Activated CD4-positive, alpha-beta T cell treated with anti-CD3 and anti-CD28 coated beads, Interleukin-2, amount 50 U/mL, for 16 hours (primary cell): ENCODE measurements at regions not wholly inside any gene's neighbourhood (a gene's known extent, or its start where the extent isn't known, plus 50 kb on each side); places are given as distances from the start of the nearest gene placed in this dataset.

Source experiments
- DNase-seq: peaks from one replicate; pipeline ENCODE4 v3.0.0-alpha.2; 2020

DNA sequence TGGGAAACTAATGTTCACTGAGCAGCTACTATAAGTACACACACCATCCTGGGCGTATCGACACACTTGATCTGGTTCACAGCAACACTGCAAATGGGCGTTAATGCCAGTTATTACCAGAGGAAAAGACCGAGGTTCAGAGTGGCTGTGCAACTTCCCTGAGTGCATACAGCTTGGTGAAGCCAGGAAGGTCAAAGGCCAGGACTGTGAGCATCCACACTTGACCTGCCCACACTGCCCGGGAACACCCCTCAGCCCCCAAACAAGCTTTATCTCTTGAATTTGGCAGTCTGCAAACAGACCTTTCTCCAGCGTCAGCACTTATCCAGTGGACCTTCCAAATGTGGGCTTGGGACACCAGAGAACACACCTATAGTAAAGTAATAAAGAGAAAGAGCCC, 312.6 kb downstream of the BCL11B start:
- DNase-seq = no peak

GRCh38 chr14:98959958-98960616, 311.9 kb downstream of the BCL11B start:
- DNase-seq = no peak

- DNase-seq = no peak
Measured at GRCh38 chr14:98960617-98961013, 311.4 kb downstream of the BCL11B start.

GRCh38 chr14:98961191-98961590, 310.8 kb downstream of the BCL11B start:
- no peak for DNase-seq

DNA sequence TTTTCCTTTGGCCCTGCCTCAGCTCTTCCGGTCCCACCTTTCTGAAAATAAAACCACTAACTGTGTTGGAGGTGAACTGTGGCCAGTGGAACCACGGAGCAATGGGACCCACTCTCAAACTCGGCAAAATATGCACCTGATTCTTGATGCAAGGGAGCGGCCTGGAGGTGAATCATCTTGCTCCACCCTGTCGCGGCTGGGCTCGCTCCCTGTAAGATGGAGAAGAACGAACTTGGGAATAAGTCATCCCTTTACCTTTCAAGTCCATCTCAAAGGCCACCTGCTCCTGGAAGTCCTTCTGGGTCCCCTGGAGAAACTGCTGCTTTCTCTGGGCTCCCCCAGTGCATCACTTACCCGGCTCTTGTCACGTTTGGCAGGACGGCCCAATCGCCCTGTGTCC, 309.9 kb downstream of the BCL11B start:
- DNase-seq = no peak

DNA sequence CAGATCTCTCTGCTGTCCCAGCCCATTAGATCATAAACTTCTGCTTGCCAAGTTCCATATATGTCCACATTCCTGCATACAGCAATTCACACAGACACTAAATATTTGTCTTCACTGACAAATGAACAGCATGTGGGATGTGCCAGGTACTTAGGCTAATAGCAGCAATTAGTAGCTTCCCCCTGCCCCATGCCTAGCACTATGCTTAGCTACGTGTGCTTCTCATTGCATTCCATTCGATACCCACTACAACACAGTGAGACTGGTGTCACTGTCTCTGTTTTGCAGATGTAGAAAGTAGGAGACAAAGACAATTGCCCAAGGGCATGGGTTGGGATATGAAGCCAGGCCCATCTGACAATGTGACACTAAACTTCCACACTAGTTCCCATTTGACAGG, 308.4 kb downstream of the BCL11B start:
- DNase-seq = no peak

DNA sequence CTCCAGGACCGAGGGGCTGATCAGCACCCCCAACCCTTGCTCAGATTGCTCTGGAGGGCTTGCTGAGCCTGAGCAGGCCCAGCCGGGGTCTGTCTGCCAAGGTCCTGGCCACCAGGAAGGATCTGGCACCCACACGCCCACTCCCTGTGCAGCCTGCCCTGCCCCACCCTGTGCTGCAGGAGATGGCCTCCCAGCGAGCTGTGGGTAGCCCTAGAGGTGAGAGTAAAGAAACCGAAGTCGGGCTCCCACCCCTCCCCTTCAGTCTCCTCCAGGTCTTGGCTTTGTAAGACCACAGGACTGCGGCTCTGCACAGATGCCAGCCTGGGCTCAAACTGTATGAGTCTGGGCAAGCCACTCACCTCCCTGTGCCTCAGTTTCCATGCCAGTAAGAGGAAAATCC, 307.8 kb downstream of the BCL11B start:
- no peak for DNase-seq

DNA sequence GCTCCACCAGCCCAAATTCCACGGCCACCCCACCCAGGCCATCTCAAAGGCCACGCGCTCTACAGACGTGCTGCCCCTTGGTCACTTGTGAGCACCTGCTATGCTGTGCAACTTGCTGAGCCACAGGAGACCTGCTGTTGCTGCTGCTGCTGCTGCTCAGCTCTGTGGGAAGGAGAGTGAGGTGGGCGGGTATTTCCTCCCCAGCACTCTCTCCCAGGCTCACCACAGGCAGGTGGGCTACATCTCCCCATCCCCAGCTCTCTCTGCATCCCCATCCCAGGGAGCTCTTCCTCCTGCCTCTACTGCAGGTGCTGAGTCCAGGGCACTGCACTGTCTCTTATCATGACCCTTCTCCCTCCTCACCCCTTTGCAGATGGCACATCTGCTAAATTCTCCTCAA, 306.9 kb downstream of the BCL11B start:
- DNase-seq = no peak

DNA sequence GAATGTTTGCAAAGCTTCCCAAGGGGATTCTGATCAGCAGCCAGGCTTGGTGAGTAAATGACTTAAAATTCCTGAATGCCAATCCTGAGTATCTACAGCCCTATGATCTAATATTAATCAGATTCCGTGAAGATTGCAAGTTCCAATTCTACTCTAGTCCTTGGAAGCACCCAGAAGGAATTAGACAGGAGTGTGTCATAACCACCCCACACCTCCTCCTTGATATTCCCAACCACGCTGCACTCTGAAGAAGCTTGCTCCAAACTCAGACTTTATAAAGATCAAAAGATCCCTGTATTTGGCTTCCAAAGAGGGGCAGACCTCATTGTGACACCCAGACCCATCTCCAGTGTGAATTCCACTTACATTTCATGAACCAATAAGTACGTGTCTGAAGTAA, 306.0 kb downstream of the BCL11B start:
- DNase-seq = no peak

DNA sequence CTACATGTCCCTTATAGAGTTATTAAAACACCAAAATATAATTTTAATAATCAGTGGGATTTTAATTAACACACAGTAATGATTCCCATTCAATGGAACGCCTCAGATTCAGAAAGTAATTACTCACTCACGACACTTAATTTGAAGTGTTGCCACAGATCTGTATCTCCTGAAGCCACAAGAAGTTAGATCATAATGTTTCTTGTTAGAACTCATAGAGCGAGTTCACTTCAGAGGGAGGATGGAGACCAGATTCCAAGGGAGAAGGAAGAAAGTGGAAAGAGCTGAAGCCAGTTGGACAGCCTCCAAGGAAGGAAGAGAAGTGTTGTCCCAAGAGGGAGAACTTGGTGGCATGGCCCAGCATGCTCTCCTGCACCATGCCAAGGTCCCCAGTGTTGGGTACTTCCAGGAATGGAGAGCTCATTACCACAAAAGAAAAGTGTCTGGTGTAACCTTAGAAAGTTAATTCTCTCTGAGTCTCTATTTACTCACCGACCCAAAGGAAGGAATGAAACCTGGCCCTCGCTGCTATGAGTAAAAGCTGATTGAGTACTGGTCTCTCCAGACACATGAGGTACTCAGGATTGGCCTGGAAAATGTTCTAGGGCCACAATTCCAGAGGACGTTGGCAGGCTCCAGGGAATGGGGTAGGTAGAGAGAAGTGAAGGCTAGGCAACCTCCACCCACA, 305.4 kb downstream of the BCL11B start:
- DNase-seq = no peak

DNA sequence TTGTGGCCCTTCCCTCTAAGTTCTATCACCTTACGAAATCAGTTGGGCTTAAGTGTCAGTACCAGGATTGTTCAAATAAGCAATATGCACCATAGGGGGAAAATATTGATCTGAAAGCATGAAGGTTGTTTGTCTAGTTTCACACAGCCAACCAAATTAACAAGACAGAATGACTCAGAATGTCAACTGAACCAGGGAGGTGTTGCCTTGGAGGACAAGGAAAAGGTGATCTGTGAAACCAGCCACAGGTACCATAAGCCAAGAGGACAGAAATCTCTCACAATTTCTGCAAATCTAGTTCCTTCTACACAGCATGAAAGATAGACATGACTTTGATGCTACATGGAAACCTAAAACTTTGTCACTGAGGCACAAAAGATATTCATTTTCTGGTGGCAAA, 297.9 kb downstream of the BCL11B start:
- no peak for DNase-seq

DNA sequence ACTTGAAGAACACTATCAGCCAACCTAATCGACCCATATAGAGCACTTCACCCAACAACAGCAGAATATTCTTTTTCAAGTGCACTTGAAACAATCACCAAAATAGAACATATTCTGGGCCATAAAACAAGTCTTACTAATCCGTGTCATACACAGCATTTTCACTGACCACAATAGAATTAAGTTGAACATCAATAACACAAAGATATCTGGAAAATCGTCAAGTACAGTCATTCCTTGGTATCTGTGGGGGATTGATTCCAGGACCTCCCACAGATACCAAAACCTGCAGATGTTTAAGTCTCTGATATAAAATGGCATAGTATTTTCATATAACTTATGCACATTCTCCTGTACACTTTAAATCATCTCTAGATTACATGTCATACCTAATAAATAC, 295.7 kb downstream of the BCL11B start:
- DNase-seq = no peak

DNA sequence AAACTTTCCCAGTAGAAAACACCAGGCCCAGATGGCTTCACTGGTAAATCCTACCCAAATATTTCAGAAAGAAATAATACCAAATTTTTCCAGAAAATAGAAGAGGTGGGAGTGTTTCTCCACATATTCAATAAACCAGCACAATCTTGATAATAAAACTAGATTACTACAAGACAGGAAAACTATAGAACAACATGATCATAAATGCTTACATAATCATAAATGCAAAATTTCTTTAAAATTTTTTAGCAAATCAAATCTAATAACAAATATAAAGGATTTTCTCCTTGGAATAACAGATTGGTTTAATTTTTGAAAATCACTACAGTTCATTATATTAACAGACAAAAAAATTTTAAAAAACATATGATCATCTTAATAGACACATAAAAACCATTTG, 294.5 kb downstream of the BCL11B start:
- DNase-seq = no peak

GRCh38 chr14:98982986-98983385, 289.0 kb downstream of the BCL11B start:
- DNase-seq = no peak

- DNase-seq = no peak
Measured at GRCh38 chr14:98984027-98984718, 287.8 kb downstream of the BCL11B start.

GRCh38 chr14:98984719-98985041, 287.3 kb downstream of the BCL11B start:
- DNase-seq = peak; percentile 57

DNA sequence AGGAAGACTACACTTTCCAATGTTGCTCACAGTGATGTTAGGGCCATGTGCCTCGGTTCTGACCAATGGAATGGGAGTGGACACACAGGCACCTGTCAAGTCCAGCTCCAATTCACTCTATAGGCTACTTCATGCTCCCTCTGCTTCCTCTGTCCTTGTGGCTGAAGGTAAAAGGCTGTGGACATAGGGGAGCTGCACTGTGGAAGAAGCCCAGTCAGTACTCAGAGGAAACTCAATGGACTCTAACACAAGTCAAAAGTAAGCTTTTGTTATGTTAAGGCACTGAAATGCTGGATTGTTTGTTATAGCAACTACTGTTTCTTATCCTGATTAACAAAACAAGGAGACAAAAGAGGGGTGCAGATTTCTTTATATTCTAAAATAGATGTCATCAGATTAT, 278.2 kb downstream of the BCL11B start:
- DNase-seq = no peak

DNA sequence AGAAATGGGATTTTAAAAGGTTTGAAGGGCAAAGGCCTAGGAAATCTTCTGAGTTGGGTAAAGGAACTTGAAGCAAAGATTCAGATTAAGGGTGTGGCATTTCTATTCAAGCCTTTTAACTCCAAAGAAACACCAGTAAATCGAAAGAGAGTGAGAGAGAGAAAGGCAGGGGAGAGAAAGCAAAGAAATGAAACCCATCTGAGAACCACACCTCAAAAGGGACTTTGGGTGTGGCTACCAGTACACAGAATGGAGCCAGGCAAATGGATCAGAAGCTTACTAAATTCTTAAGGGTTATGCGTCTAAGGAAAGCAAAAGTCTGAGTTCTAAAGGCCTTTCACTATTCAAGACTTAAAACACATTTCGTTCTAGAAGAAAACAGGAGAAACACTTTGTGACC, 277.4 kb downstream of the BCL11B start:
- no peak for DNase-seq

DNA sequence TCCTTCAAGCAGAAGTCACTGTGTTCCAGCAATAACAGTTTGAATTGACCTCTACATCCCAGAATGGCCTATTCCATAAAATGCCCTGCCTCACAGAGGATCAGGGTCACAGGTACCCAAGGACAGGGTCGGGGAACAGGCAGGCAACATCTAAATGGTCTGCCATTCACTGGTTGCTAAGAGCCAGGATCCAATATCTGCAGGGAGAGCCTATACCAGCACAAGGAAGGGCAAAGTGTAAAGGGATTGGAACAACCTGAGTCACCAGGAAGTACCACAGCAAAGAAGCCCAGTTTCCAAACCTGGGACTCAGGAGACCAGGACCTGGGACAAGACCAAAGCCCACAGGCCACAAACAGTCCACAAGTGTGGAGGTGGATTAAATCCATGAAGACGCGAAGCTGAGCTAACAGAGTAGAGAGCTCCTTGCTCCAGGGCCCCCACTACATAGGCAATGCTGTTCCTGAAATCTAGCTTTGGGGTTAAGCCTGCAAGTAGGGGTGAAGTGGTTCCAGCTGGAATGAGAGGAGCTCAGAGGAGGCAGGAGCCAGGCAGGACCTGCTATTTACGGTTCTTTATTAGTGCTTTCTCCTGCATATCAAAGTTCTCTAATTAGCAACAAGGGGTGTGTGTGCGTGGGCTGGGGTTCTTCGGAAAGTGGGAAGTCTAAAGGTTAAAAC, 274.3 kb downstream of the BCL11B start:
- no peak for DNase-seq

- no peak for DNase-seq
Measured at GRCh38 chr14:98999345-98999744, 272.7 kb downstream of the BCL11B start.

DNA sequence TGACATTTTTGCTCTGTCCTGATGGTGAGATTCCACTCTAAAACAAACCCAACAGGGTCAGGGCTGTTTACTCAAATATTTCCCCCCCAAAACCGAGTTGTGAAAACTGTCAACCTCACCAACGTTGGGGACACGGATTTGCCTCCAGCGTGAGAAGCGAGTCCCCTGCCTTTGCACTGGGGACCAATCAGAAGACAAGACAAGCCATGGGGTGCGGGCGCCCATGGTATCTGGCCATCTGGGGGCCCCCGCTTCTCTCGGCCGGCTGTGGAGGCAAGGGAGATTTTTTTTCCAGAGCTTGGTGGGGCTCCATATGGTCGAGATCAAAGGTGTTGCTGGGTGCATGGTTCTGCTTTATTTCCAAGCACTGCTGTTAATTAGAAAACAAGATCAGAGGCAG, 272.1 kb downstream of the BCL11B start:
- DNase-seq = no peak

DNA sequence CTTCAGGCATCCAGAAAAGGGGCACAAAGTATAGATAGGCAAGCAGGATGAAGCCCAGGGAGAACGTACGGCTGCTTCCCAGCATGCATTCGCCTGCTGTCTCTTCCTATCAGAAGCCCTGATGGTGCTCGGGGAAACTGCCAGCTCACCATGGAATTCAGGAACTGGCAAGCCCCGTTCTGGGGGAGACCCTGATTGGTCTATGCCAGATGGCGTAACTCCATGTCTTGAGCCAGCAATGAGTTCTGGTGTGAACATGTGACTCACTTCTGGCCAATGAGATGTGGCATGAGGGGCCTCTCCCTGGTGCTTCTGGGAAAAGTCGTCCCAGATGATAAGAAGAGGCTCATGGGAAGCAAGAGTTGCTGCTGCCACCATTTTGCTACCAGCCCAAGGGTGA, 270.8 kb downstream of the BCL11B start:
- DNase-seq = no peak

DNA sequence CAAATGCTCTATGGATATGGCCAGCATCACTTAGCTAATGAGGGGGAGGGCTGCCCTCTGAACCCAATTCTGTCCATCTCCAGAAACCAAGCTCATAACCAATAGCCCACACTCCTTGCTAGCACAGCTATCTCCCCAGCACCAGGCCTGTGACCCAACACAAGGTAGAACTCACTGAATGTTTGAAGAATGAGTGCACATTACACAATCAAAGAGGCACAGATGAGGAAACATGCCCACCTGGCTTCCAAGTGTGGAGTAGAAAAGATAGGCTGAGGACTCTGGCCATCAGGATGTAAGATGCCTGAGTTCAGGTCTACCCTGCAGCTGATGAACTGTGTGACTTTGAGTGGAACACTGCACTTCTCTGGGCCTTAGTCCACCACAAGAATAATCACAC, 268.4 kb downstream of the BCL11B start:
- no peak for DNase-seq

DNA sequence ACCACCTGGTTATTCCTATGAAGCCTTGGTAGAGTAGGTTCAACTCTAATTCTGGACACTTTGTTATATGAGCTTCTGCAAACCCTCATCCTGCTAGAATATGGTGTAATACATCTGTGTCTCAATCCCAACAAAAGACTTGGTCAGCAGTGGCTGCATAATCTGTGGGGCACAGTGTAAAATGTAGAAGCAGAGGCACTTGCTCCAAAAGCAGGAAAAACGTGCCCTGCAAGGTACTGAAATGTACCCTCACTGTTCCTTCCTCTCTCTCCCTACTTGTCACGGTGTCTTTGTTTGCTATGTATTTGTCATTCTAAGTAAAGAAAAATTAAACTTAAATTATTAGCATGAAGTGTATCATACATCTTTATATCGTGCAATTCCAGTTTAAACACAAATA, 267.9 kb downstream of the BCL11B start:
- DNase-seq = no peak
